ENCODE measurements at regions not wholly inside any gene's neighbourhood (a gene's known extent, or its start where the extent isn't known, plus 50 kb on each side); places are given as distances from the start of the nearest gene placed in this dataset.

DNA sequence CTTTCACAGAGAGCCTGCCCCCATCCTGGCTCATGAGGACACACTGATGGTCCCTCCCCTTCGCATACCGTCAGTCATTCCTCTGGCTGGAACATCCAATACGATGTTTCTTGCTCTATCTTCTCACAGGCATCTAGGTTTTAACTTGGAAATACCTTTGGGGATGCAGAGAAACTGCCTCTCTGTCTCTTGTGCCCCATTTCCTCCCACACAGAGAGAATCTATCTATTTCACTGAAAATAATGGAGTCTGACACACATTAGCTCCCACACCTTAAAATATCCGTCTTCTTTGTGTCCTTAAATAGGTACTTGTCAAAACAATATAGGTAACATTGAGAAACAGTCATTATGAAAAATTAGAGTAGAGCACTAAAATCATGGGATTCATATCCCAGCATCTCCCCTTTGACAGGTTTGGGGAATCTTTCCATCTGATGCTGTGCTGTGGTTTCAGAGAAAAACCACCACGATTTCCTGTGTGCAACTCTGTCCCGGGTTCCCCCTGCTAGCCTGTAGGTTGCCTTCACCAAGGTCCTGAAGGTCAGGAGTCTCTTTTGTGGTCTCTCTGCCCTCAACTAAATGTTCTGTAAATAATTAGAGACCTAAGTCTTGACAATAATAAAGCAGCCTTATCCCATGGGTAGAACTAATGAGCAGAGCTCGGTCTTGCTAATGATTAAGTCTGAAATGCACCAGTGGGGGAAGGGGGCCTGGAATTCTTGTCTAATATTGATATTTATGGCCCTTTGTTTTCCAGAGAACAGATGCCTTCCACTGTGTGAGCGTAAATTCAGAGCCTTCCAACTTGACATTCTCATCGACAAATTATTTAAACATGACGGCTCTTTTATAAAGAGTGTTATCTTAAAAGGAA lies 371.0 kb downstream of the ICE1 start:
- Histone ChIP-seq H3K27me3 (ENCODE audit: control insufficient read depth in 2 of 2, insufficient read depth in 2 of 2, low read length in 2 of 2) (no peaks in the 10 kb centered on the region), H3K4me1 (ENCODE audit: control insufficient read depth, extremely low read depth, insufficient read depth, low read length) (no peaks in the 10 kb centered on the region), H3K9me3 (replicated peaks; ENCODE audit: control insufficient read depth, insufficient read depth, low read length) (peaks cover 3% of the 10 kb centered on the region), H4K20me1 (replicated peaks; ENCODE audit: control insufficient read depth, extremely low read depth, insufficient read depth, low read length) (no peaks in the 10 kb centered on the region), H3K9ac (replicated peaks; ENCODE audit: extremely low read depth, insufficient read depth, low read length) (no peak overlapping the region), H3K4me3 (replicated peaks in 1 of 3; ENCODE audit: insufficient read depth in 1 of 3, low read depth in 1 of 3, low read length in 3 of 3) (no peak overlapping the region), H2AFZ (ENCODE audit: low read depth, low read length) (no peak overlapping the region), H3K27ac (ENCODE audit: insufficient read depth, low read depth, low read length) (no peak overlapping the region), H3K4me2 (ENCODE audit: insufficient read depth, low read length) (no peak overlapping the region), H3K79me2 (ENCODE audit: control insufficient read depth, insufficient read depth, low read length) (no peaks in the 10 kb centered on the region), H3K36me3 (ENCODE audit: control insufficient read depth in 2 of 2, extremely low read depth in 1 of 2, insufficient read depth in 2 of 2, low read length in 2 of 2) (no peaks in the 10 kb centered on the region), H3K9me1 (replicated peaks; ENCODE audit: control insufficient read depth, extremely low read depth, insufficient read depth, low read length) (no peaks in the 10 kb centered on the region)
- DNase-seq (ENCODE audit: low read depth, low spot score) (no peak), FAIRE-seq (no peak)
- intact Hi-C loops (cut with micrococcal nuclease) (no loop called here), dilution Hi-C loops (cut with MboI; ENCODE audit: extremely low pct_ligation_motif_present, low sequenced_read_pairs) (no loop called here)
- CTCF ChIA-PET = no interaction called here
- TF ChIP-seq POLR2A (IDR thresholded peaks at IDR 0.05; ENCODE audit: low read depth, low read length) (no peak), GATA2 (IDR thresholded peaks at IDR 0.05; ENCODE audit: insufficient read depth, insufficient read length, low read depth, low read length) (no peak), FOS (IDR thresholded peaks at IDR 0.05; ENCODE audit: borderline replicate concordance, insufficient read depth, low read length) (no peak), EZH2 (IDR thresholded peaks at IDR 0.05; ENCODE audit: borderline replicate concordance, low read depth, low read length, severe bottlenecking) (no peak), JUN (IDR thresholded peaks at IDR 0.05; ENCODE audit: borderline replicate concordance, insufficient read depth, insufficient read length, low read depth) (no peak)
- TF ChIP-seq, protein P1, sequence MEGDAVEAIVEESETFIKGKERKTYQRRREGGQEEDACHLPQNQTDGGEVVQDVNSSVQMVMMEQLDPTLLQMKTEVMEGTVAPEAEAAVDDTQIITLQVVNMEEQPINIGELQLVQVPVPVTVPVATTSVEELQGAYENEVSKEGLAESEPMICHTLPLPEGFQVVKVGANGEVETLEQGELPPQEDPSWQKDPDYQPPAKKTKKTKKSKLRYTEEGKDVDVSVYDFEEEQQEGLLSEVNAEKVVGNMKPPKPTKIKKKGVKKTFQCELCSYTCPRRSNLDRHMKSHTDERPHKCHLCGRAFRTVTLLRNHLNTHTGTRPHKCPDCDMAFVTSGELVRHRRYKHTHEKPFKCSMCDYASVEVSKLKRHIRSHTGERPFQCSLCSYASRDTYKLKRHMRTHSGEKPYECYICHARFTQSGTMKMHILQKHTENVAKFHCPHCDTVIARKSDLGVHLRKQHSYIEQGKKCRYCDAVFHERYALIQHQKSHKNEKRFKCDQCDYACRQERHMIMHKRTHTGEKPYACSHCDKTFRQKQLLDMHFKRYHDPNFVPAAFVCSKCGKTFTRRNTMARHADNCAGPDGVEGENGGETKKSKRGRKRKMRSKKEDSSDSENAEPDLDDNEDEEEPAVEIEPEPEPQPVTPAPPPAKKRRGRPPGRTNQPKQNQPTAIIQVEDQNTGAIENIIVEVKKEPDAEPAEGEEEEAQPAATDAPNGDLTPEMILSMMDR (IDR thresholded peaks at IDR 0.05; ENCODE audit: extremely low read depth in 1 of 2, insufficient read depth in 1 of 2, low read depth in 1 of 2, low read length in 2 of 2) = no peak
- no TSS peak for BruUV-seq (replicated peaks)
- POLR2A ChIA-PET = no interaction called here
